ENCODE measurements at regions not wholly inside any gene's neighbourhood (a gene's known extent, or its start where the extent isn't known, plus 50 kb on each side); places are given as distances from the start of the nearest gene placed in this dataset.

- DNase-seq = no peak
Measured at GRCh38 chr20:52476074-52476750, 284.6 kb upstream of the ZFP64 start.

DNA sequence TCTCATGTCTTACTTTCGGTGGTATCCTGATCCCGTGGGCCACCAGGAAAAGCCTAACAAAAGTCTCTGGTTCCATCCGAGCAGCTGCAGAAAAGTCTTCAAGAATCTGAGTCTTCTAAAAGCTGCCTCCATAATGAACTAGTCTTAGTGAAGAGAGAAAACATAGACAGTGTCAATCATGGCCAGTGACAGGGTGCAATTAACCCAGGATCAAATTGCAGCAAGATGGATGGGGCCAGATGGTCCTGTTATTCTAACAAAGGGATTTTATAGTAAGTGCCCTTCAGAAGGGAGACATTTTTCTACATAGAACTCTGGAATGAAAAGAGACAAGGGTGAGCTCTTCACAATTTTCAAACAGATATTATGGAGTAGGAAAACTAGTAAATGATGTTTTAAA lies 281.6 kb upstream of the ZFP64 start:
- DNase-seq = no peak

DNA sequence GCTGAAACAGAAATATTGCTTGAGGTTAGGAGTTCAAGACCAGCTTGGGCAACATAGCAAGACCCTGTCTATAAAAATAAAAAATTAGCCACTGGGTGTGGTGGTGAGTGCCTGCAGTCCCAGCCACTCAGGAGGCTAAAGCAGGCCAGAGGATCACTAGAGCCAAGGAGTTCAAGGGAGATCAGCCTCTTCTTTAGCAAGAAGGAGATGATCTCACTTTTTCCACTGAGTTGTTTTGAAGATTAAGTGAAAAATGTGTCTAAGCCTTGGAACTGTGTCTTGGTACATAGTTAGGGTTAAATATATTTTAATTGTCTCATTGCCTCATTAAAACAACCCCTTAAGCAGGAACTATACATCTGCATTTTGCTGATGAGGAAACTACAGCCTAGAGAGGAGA lies 279.0 kb upstream of the ZFP64 start:
- no peak for DNase-seq

- no peak for DNase-seq
Measured at GRCh38 chr20:52469128-52469527, 277.5 kb upstream of the ZFP64 start.

- no peak for DNase-seq
Measured at GRCh38 chr20:52465991-52466390, 274.4 kb upstream of the ZFP64 start.

- no peak for DNase-seq
Measured at GRCh38 chr20:52461582-52461981, 270.0 kb upstream of the ZFP64 start.

DNA sequence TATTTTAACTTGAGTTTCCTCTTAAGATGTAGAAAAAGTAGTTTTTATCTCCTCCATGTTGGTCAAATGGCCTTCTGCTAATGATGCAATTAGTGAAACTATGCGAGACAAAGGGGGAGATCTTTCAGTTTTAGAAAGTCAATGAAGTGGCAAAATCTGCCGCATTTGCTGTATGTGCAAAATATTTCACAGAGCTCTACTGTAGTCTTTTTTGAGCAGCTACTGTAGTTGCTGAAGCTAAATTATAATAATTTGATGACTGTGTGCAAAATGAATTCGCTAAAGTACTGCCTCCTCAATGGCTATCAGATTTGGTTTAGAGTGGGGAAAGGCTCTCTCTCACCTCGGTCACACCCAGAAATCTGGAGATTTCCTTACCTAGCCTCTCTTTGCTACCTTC lies 267.6 kb upstream of the ZFP64 start:
- DNase-seq = no peak

DNA sequence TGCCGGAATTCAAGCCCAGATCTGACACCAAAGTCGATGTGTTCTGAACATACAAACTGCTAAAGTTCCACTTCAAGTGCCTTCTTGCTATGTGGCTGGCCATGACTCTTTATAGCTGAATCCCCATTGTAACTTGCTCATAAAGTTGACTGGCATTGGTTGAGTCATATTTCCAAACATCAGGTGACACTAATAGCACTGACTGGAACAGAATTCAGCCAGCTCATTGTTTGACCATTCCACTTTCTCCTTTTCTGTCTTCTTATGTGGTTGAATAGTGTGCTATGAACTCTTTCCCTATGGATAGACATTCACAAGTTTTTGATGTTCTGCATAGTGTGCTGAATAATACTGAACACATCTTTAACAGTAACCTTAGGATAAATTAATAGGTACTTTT lies 266.2 kb upstream of the ZFP64 start:
- DNase-seq = no peak

- DNase-seq = no peak
Measured at GRCh38 chr20:52454660-52455059, 263.1 kb upstream of the ZFP64 start.

DNA sequence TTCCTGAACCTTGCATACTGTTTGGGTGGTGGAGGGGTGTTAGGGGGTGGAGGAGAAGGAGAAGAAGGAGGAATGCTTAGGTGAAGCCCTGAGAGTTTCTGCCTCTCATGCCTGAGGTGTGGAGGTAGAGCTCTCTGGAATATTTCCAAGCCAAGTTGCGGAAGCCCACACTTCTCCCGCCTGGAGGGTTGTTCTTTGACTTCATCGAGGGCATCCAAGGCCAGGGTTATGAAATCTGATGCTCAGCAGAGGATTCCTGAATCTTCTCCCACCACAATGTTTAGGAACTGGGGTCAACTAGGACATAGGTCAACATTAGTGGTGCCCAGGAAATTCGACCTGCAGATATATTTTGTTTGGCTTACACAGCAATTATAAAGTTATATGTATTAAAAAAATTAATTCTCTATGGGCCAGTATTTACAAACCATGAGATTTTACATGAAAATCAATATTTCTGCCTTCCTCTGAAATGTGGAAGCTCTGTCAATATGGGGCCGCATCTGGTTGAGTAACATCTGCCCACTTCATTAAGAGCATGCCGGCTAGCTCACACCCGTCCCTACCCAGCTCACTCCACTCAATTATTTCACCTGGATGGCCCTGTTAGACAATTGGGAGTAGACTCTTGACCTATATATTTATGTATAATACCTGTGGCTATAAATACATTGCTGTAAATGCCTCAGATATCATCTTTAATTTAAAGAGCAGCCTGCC lies 257.1 kb upstream of the ZFP64 start:
- DNase-seq = no peak

GRCh38 chr20:52447225-52447551 lies 255.6 kb upstream of the ZFP64 start:
- no peak for DNase-seq

DNA sequence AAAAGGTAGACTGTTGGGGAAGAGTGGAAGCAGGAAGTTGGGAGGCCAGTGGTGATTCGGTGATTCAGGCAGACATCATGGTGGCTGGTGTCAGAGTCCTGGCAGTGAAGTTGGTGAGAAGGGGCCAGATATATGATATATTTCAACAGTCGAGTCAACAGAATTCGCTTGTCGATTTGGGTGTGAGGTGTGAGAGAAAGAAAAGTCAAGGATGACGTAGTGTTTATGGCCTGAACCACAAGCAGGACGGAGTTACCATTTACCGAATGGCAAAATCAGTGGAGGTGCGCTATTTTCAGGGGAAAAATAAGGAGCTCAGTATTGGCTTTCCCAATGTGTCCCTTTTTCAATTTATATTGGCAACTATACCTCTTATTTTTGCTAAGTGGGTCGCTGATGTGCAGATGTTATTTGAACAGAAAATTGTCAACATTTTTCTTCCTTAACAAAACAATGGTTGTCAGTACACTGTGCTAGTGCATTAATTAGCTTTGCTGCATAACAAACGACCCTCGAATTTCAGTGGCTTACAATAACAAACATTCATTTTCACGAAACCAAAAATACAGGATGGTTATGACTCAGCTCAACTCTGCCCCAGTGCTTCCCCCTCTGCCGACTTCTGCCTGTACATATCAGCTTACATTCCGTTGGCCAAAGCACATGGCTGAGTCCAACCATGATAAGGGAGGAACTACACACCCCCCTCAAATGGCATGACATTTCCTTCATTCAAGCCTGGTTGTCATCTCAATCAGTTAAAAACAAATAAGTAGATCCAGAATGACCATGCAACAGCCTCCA lies 255.0 kb upstream of the ZFP64 start:
- DNase-seq = no peak

DNA sequence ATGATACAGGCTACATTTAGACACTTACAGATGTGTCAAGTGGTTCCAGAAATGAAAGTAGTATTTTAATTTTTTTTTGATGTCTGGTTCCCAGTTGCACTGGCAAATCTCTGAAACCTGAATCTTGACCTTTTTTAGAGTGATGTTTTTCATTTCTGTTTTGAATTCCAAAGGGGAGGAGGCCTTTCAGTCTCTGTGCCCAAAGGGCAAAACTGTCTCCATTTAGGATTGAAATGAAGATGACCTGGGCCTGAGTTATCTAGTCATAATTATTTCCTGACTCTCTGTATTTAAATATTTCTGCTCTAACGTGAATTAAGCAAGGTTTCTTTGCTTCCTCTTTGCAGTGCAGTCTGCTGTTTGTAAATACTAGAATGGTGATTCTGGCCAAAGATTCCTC lies 252.9 kb upstream of the ZFP64 start:
- no peak for DNase-seq

- DNase-seq = no peak
Measured at GRCh38 chr20:52443874-52444273, 252.3 kb upstream of the ZFP64 start.

- no peak for DNase-seq
Measured at GRCh38 chr20:52441710-52442109, 250.1 kb upstream of the ZFP64 start.

- DNase-seq = no peak
Measured at GRCh38 chr20:52439375-52439774, 247.8 kb upstream of the ZFP64 start.

GRCh38 chr20:52438326-52438963 lies 246.9 kb upstream of the ZFP64 start:
- no peak for DNase-seq

DNA sequence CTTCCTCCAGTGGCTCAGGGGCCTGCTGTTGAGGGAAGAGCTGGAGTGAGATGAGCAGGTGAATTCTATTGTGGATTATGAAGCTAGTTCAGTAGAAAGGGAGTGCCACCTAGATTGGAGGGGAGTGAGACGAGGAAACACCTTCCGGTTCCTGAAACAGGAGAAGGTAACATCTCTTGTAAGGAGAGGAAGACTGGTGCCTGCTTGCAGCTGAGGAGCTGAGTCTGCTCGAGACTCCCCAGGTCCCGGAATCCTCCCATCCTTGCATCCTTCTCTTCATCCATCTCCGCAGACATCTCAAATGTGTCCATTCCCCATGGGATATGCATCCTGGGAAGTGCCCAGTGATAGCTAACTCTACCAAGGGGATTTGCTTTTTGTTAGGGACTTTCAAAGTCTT lies 242.9 kb upstream of the ZFP64 start:
- DNase-seq = no peak

DNA sequence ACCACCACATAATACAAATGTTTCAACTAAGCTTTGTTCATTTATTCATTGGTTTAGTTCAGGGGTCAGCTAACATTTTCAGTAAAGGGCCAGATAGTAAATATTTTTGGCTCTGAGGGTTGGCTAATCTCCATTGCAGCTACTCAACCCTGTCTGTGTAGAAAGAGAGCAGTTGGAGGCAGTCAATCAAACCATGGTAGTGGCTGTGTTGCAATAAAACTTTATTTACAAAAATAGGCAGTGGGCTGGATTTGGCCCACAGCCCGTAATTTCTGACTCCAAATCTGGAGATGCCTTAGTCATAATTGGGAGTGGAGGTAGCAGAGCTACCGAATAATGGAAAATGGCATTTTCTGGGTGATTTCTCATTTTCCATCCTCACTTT lies 242.5 kb upstream of the ZFP64 start:
- DNase-seq = no peak

- no peak for DNase-seq
Measured at GRCh38 chr20:52433326-52434040, 241.9 kb upstream of the ZFP64 start.

DNA sequence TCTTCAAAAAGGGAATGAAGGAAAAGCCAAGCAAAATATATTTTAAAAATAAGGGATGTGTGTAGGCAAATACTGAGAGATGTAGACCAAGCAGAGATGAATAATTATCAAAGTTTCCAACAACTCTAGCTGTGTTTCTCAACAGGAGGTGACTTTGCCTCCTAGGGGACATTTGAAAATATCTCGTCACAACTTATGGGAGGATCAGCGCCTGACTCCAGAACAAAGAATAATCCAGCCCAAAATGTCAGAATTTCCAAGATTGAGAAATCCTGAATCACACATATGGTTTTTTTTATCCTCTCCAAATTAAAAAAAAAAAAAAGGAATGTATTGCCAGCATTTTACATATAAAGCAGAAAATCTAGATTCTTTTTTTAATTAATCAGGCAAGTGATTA lies 241.2 kb upstream of the ZFP64 start:
- no peak for DNase-seq

DNA sequence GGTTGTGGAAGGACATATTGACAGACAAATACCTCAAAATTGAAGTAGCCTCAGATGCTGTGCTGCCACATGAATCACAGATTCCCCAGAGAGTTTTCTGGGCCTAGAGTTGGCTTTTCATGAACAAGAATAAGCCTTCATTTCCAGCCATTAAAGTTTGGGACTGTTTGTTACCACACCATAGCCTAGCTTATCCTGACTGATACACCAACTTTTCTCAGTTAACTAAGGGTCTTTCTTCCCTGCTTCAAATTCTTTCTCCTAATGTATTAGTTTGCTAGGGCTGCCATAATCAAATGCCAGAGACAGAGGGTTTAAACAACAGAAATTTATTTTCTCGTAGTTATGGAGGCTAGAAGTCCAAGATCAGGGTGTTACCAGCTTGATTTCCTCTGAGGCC lies 237.4 kb upstream of the ZFP64 start:
- DNase-seq = no peak

DNA sequence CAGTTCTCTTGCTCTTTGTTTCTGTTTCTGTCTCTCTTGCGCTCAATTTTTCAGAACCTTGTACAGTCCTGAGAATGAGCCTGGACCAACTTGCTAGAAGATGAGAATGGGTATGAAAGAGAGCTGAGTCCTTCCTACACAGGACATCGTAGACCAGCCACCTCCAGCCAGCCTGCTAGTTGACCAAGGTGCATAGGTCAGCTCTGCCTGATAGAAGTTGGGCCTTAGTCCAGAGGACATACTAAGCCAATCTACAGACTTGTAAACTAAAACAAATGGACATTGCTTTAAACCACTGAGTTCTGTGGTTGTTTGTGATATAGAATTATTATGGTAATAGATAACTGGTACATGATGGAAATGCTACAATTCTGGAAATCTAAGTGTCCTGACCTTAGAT lies 236.4 kb upstream of the ZFP64 start:
- no peak for DNase-seq
